ENCODE measurements at regions not wholly inside any gene's neighbourhood (a gene's known extent, or its start where the extent isn't known, plus 50 kb on each side); places are given as distances from the start of the nearest gene placed in this dataset.

- TF ChIP-seq TSHZ2 (CRISPR knock-in tag; IDR thresholded peaks at IDR 0.05): no peak
- no peak for TF ChIP-seq ZNF70 (CRISPR knock-in tag; IDR thresholded peaks at IDR 0.05)
- TF ChIP-seq, protein P1, sequence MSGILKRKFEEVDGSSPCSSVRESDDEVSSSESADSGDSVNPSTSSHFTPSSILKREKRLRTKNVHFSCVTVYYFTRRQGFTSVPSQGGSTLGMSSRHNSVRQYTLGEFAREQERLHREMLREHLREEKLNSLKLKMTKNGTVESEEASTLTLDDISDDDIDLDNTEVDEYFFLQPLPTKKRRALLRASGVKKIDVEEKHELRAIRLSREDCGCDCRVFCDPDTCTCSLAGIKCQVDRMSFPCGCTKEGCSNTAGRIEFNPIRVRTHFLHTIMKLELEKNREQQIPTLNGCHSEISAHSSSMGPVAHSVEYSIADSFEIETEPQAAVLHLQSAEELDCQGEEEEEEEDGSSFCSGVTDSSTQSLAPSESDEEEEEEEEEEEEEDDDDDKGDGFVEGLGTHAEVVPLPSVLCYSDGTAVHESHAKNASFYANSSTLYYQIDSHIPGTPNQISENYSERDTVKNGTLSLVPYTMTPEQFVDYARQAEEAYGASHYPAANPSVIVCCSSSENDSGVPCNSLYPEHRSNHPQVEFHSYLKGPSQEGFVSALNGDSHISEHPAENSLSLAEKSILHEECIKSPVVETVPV (CRISPR knock-in tag; IDR thresholded peaks at IDR 0.05): no peak
- TF ChIP-seq CSDC2 (CRISPR knock-in tag; IDR thresholded peaks at IDR 0.05): no peak
- TF ChIP-seq ZNF8 (CRISPR knock-in tag; IDR thresholded peaks at IDR 0.05): no peak
- no peak for TF ChIP-seq SNAI2 (CRISPR knock-in tag; IDR thresholded peaks at IDR 0.05)
- no peak for TF ChIP-seq TOX (CRISPR knock-in tag; IDR thresholded peaks at IDR 0.05; ENCODE audit: borderline replicate concordance)
- no peak for TF ChIP-seq PPARA (CRISPR knock-in tag; IDR thresholded peaks at IDR 0.05; ENCODE audit: borderline replicate concordance)
- TF ChIP-seq GLIS3 (CRISPR knock-in tag; IDR thresholded peaks at IDR 0.05): no peak
Measured at GRCh38 chr13:57784633-57785032, 153.1 kb downstream of the PCDH17 start.

Measured in SK-N-SH treated with all-trans-retinoic acid at 6 μM for 48 hours (cell line).